Tibial nerve (tissue), 4 donors: ENCODE measurements at regions not wholly inside any gene's neighbourhood (a gene's known extent, or its start where the extent isn't known, plus 50 kb on each side); places are given as distances from the start of the nearest gene placed in this dataset.

Experiments
- EP300 ChIP-seq, 2 donors: sonication (generic); formaldehyde crosslinking; IDR thresholded peaks; one replicate each; pipeline ENCODE4 v1.6.1; 2017; ENCODE audit warnings: antibody characterized with exemption in 2 of 2, mild to moderate bottlenecking in 1 of 2
- POLR2A ChIP-seq, 2 donors: fragments of 450-650 bp; IDR thresholded peaks; one replicate each; pipeline ENCODE4 v1.6.1; 2017; ENCODE audit warnings: antibody characterized with exemption in 2 of 2, mild to moderate bottlenecking in 2 of 2, moderate library complexity in 2 of 2
- TF ChIP-seq, protein P1 (sequence below), 5 experiments: fragments of 200-600 bp in 3 of 5; fragments of 450-650 bp in 2 of 5; sonication (generic) in 3 of 5; IDR thresholded peaks; one replicate each; pipeline ENCODE4 v1.5.1; 2016 to 2019; ENCODE audit warnings: antibody characterized with exemption in 5 of 5, mild to moderate bottlenecking in 3 of 5, moderate library complexity in 2 of 5

DNA sequence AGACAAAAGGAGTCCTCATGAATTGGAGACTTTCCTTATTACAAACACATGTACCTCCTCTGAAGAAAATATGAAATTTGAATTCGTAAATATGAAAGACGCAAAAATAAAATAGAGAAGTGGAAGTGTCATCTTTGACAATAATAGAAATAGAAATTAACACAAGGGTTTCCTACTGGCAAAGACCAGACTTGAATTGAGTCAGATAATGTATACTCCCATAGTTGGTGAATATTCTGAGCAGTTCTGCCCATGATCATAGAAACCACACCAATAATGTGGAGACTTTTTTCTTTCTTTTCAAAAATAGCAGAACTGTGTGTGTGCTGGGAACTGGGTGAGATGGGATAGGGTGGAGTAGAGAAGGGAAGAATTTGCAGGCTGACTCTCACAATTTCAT, 277.7 kb upstream of the TET2 start:
- no peak for TF ChIP-seq POLR2A (IDR thresholded peaks at IDR 0.05)
- TF ChIP-seq, protein P1, sequence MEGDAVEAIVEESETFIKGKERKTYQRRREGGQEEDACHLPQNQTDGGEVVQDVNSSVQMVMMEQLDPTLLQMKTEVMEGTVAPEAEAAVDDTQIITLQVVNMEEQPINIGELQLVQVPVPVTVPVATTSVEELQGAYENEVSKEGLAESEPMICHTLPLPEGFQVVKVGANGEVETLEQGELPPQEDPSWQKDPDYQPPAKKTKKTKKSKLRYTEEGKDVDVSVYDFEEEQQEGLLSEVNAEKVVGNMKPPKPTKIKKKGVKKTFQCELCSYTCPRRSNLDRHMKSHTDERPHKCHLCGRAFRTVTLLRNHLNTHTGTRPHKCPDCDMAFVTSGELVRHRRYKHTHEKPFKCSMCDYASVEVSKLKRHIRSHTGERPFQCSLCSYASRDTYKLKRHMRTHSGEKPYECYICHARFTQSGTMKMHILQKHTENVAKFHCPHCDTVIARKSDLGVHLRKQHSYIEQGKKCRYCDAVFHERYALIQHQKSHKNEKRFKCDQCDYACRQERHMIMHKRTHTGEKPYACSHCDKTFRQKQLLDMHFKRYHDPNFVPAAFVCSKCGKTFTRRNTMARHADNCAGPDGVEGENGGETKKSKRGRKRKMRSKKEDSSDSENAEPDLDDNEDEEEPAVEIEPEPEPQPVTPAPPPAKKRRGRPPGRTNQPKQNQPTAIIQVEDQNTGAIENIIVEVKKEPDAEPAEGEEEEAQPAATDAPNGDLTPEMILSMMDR (IDR thresholded peaks at IDR 0.05), result no peak
- TF ChIP-seq EP300 (IDR thresholded peaks at IDR 0.05), result no peak
